DOHH2 (cell line): ENCODE measurements at regions not wholly inside any gene's neighbourhood (a gene's known extent, or its start where the extent isn't known, plus 50 kb on each side); places are given as distances from the start of the nearest gene placed in this dataset.

Source experiments
- H3F3A ChIP-seq: fragments of 200-600 bp; sonication (generic), shearing (Covaris generic); 2 replicates; pipeline ENCODE4 v1.6.0; 2016; ENCODE audit warnings: antibody characterized with exemption, mild to moderate bottlenecking; ENCODE audit not compliant: control insufficient read depth, insufficient read depth
- H3K27ac ChIP-seq: fragments of 200-600 bp; sonication (generic); 2 replicates; pipeline ENCODE4 v1.5.1; 2014; ENCODE audit warnings: low read depth, mild to moderate bottlenecking, low read length, moderate library complexity
- H3K27me3 ChIP-seq: fragments of 200-600 bp; sonication (generic); 2 replicates; pipeline ENCODE4 v1.6.1; 2014; ENCODE audit warnings: mild to moderate bottlenecking, low read length, mixed read lengths; ENCODE audit not compliant: control insufficient read depth
- H3K36me3 ChIP-seq: fragments of 200-600 bp; sonication (generic); 2 replicates; pipeline ENCODE4 v1.6.1; 2014; ENCODE audit warnings: mild to moderate bottlenecking, low read length, moderate library complexity, mixed read lengths; ENCODE audit not compliant: control insufficient read depth
- H3K4me1 ChIP-seq: fragments of 200-600 bp; sonication (generic); 2 replicates; pipeline ENCODE4 v1.6.1; 2014; ENCODE audit warnings: mild to moderate bottlenecking, low read length, mixed read lengths; ENCODE audit not compliant: control insufficient read depth
- H3K4me2 ChIP-seq: fragments of 200-600 bp; sonication (generic); 2 replicates; pipeline ENCODE4 v1.6.0; 2014; ENCODE audit warnings: mild to moderate bottlenecking, low read length, moderate library complexity
- H3K4me3 ChIP-seq: fragments of 200-600 bp; sonication (generic); 2 replicates; pipeline ENCODE4 v1.5.1; 2014; ENCODE audit warnings: mild to moderate bottlenecking, low read length, mixed read lengths
- H3K79me2 ChIP-seq: fragments of 200-600 bp; sonication (generic); 2 replicates; pipeline ENCODE4 v1.6.1; 2014; ENCODE audit warnings: mild to moderate bottlenecking, low read length, mixed read lengths; ENCODE audit not compliant: control insufficient read depth
- H3K9me2 ChIP-seq: fragments of 200-600 bp; sonication (generic); replicated peaks from 2 replicates; pipeline ENCODE4 v1.6.1; 2014; ENCODE audit warnings: mild to moderate bottlenecking, low read length, mixed read lengths; ENCODE audit not compliant: control insufficient read depth
- H3K9me3 ChIP-seq: fragments of 200-600 bp; sonication (generic); 2 replicates; pipeline ENCODE4 v1.6.1; 2014; ENCODE audit warnings: antibody characterized with exemption, low read length, mixed read lengths; ENCODE audit not compliant: control insufficient read depth, insufficient read depth
- H4K20me1 ChIP-seq: fragments of 200-600 bp; sonication (generic); 2 replicates; pipeline ENCODE4 v1.6.0; 2014; ENCODE audit warnings: low read depth, mild to moderate bottlenecking, antibody characterized with exemption, low read length, moderate library complexity; ENCODE audit not compliant: control insufficient read depth, insufficient read depth
- EZH2phosphoT487 ChIP-seq: fragments of 200-600 bp; sonication (generic); IDR thresholded peaks from 2 replicates; pipeline ENCODE4 v1.6.1; 2017; ENCODE audit warnings: borderline replicate concordance, mild to moderate bottlenecking, antibody characterized with exemption, low read length, moderate library complexity, mixed read lengths
- TF ChIP-seq, protein P1 (sequence below): fragments of 200-600 bp; sonication (generic); IDR thresholded peaks from one replicate; pipeline ENCODE4 v1.5.1; 2014; ENCODE audit warnings: antibody characterized with exemption, mild to moderate bottlenecking, low read depth, low read length; ENCODE audit not compliant: poor library complexity, severe bottlenecking

DNA sequence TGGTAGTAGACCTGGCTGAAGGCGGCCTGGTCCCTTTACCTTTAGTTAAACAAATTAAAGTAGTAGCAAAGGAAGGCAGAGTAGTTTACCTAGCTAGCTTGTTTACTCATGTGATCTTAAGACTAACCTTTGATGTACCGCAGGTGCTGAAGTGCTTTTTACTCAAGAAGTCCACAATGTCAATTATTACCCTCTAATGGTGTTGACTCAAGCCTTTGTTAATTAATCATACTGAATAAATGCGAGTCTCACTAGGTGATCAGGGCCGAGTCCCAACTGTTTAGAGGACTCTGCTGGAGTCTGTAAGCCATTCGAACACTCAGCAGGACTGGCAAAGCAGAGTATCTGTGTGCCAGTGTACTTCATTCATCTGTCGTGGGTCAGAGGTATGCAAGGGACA is 381.1 kb upstream of the NCAM2 start:
- H3K36me3 ChIP-seq, result no peaks in the 10 kb centered on the region
- no peak overlapping the region for H3K27ac ChIP-seq
- no peak overlapping the region for H3K4me2 ChIP-seq
- no peak overlapping the region for H3K4me3 ChIP-seq
- H3K27me3 ChIP-seq, result no peaks in the 10 kb centered on the region
- H3K9me2 ChIP-seq, result no peaks in the 10 kb centered on the region
- no peaks in the 10 kb centered on the region for H3K79me2 ChIP-seq
- TF ChIP-seq, protein P1, sequence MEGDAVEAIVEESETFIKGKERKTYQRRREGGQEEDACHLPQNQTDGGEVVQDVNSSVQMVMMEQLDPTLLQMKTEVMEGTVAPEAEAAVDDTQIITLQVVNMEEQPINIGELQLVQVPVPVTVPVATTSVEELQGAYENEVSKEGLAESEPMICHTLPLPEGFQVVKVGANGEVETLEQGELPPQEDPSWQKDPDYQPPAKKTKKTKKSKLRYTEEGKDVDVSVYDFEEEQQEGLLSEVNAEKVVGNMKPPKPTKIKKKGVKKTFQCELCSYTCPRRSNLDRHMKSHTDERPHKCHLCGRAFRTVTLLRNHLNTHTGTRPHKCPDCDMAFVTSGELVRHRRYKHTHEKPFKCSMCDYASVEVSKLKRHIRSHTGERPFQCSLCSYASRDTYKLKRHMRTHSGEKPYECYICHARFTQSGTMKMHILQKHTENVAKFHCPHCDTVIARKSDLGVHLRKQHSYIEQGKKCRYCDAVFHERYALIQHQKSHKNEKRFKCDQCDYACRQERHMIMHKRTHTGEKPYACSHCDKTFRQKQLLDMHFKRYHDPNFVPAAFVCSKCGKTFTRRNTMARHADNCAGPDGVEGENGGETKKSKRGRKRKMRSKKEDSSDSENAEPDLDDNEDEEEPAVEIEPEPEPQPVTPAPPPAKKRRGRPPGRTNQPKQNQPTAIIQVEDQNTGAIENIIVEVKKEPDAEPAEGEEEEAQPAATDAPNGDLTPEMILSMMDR, result no peak
- no peak for TF ChIP-seq EZH2phosphoT487
- H3F3A ChIP-seq, result no peaks in the 10 kb centered on the region
- no peaks in the 10 kb centered on the region for H3K4me1 ChIP-seq
- peaks cover 6% of the 10 kb centered on the region; the same call in 1 of the 2 replicates for H3K9me3 ChIP-seq
- H4K20me1 ChIP-seq, result no peaks in the 10 kb centered on the region

GRCh38 chr21:20618878-20619277 is 379.3 kb upstream of the NCAM2 start:
- H3F3A ChIP-seq, result no peaks in the 10 kb centered on the region
- no peaks in the 10 kb centered on the region for H3K4me1 ChIP-seq
- no peaks in the 10 kb centered on the region for H3K27me3 ChIP-seq
- no peak overlapping the region for H3K4me3 ChIP-seq
- H3K4me2 ChIP-seq, result no peak overlapping the region
- H3K9me2 ChIP-seq, result no peaks in the 10 kb centered on the region
- no peak overlapping the region for H3K27ac ChIP-seq
- TF ChIP-seq EZH2phosphoT487, result no peak
- TF ChIP-seq, protein P1, result no peak
- no peaks in the 10 kb centered on the region for H3K36me3 ChIP-seq
- no peaks in the 10 kb centered on the region for H4K20me1 ChIP-seq
- H3K9me3 ChIP-seq, result peaks cover 9% of the 10 kb centered on the region; the same call in 1 of the 2 replicates
- no peaks in the 10 kb centered on the region for H3K79me2 ChIP-seq

GRCh38 chr21:20627594-20627993 is 370.6 kb upstream of the NCAM2 start:
- H4K20me1 ChIP-seq, result no peaks in the 10 kb centered on the region
- peaks cover 3% of the 10 kb centered on the region; the same call in 1 of the 2 replicates for H3K9me3 ChIP-seq
- no peak for TF ChIP-seq EZH2phosphoT487
- TF ChIP-seq, protein P1, result no peak
- H3K4me3 ChIP-seq, result no peak overlapping the region
- no peaks in the 10 kb centered on the region for H3F3A ChIP-seq
- H3K4me2 ChIP-seq, result no peak overlapping the region
- H3K79me2 ChIP-seq, result no peaks in the 10 kb centered on the region
- no peaks in the 10 kb centered on the region for H3K4me1 ChIP-seq
- H3K27me3 ChIP-seq, result no peaks in the 10 kb centered on the region
- H3K27ac ChIP-seq, result no peak overlapping the region
- H3K36me3 ChIP-seq, result no peaks in the 10 kb centered on the region
- no peaks in the 10 kb centered on the region for H3K9me2 ChIP-seq

GRCh38 chr21:20631633-20632032 is 366.6 kb upstream of the NCAM2 start:
- Histone ChIP-seq H3K4me2 (no peak overlapping the region), H4K20me1 (no peaks in the 10 kb centered on the region), H3K36me3 (no peaks in the 10 kb centered on the region), H3K79me2 (no peaks in the 10 kb centered on the region), H3K4me3 (no peak overlapping the region), H3K4me1 (no peaks in the 10 kb centered on the region), H3F3A (no peaks in the 10 kb centered on the region), H3K27ac (no peak overlapping the region), H3K27me3 (no peaks in the 10 kb centered on the region), H3K9me2 (no peaks in the 10 kb centered on the region), H3K9me3 (no peaks in the 10 kb centered on the region)
- TF ChIP-seq, protein P1, result no peak
- TF ChIP-seq EZH2phosphoT487, result no peak
